ENCODE measurements at regions not wholly inside any gene's neighbourhood (a gene's known extent, or its start where the extent isn't known, plus 50 kb on each side); places are given as distances from the start of the nearest gene placed in this dataset.

DNA sequence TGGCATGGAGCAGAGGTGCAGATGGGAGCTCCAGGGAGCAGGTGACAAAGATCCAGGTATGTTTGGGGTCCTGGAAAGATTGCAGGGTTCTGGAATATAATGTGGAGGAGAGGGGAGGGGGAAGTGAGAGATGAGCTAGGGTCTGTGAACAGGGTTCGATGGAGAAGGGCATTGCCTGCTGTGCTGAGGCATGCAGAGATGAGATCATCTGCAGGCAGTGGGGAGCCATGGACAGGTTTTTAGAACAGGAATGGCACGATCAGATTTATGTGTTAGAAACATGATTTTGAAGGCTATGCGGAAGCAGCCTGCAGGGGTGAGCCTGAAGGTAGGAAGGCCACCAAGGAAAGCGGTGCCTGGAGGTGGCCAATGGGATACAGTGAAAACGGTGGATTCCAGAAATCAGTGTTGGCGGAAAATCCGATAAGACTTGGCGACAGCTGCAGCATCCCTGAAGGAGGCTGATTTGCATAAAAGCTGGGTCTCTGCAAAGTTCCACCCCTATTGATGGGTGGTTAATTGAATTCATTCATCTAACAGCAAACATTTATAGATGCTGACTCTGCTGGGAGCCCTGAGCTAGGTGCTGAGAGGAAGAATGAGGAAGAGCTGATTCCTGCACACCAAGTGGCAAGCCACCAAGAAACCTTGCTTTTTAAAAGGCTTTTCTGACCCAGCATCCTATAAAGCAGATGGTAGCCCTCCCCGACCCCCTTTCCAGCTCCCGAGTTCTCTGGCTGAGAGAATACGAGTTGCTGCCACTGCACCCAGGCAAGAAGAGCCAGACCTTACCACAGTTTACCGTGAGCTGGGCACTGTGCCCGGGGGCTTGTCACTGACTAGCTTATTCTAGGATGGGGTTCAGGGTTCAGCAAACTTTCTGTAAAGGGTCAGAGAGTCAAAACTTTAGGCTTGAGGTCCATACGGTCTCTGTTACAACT is 139.2 kb upstream of the SMIM23 start:
- WGBS, 2 donors: 86 to 92% methylated on average over 14 of the region's 14 CpGs

DNA sequence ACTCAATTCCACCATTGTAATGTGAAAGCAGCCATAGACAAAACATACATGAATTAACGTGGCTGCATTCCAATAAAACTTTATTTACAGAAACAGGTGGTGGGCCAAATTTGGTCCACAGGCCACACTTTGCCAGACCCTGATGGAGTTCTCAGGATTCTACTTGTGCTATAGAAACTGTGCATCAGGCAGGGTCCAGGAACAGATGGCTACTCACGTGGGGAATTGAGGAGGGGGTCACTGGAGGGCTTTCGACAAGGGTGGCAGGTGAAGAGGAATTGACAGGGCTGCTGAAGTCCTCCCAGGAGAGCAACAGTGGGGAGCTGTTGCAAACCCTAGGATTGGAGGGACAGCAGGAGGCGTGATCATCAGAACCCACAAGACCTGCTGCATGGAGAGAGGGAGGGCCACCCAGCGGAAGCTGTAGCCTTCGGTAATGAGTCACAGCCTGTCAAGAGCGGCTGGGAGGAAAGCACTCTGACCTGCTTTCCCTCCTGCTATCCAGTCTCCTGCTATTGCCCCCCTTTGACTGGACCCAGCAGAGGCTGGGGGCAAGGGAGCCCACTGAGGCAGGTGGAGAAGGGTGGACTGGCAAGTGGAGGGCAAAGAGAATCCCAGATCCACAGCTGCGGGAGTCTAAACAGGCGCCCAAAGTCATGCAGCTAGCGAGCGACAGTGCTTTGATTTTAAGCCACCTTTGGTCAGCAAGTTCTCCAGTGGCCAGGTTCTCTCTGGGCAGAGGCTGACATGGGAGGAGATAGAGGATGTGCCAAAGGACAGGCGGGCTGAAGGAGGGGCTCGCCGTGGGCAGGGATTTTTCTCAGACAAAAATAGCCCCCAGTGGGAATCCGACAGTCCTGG is 138.3 kb upstream of the SMIM23 start:
- Histone ChIP-seq H3K36me3 (ENCODE audit: control insufficient read depth in 4 of 4, insufficient read depth in 4 of 4, low read length in 4 of 4) (no peaks in the 10 kb centered on the region), H3K27ac (ENCODE audit: low read depth in 1 of 2, low read length in 1 of 2) (no peak overlapping the region), H3K4me3 (no peak overlapping the region), H3K9me3 (ENCODE audit: control insufficient read depth in 4 of 4, insufficient read depth in 3 of 4, low read length in 3 of 4) (peaks cover 0 to 2% (median 0%) of the 10 kb centered on the region in 4 donors), H3K4me1 (ENCODE audit: control insufficient read depth in 5 of 5, insufficient read depth in 5 of 5, low read length in 5 of 5) (peaks cover 0 to 23% (median 2%) of the 10 kb centered on the region in 5 donors), H3K9ac (ENCODE audit: insufficient read depth in 1 of 2, low read length in 2 of 2) (no peak overlapping the region), H3K27me3 (ENCODE audit: control insufficient read depth in 3 of 3, insufficient read depth in 3 of 3, low read length in 2 of 3) (no peaks in the 10 kb centered on the region)
- ATAC-seq (ENCODE audit: insufficient read depth, low FRiP score) (no peak), DNase-seq (no peak)
- WGBS, 2 donors: 78% methylated on average over 15 of the region's 15 CpGs
- TF ChIP-seq CTCF (IDR thresholded peaks at IDR 0.05; ENCODE audit: control extremely low read depth, extremely low read depth): no peak

More for the DNA sequence above, 139.2 kb upstream of the SMIM23 start:
- Histone ChIP-seq H3K27ac (ENCODE audit: low read depth in 1 of 2, low read length in 1 of 2) (no peak overlapping the region), H3K4me1 (ENCODE audit: control insufficient read depth in 5 of 5, insufficient read depth in 5 of 5, low read length in 5 of 5) (peaks cover 0 to 23% (median 2%) of the 10 kb centered on the region in 5 donors), H3K27me3 (ENCODE audit: control insufficient read depth in 3 of 3, insufficient read depth in 3 of 3, low read length in 2 of 3) (no peaks in the 10 kb centered on the region), H3K4me3 (no peak overlapping the region), H3K9ac (ENCODE audit: insufficient read depth in 1 of 2, low read length in 2 of 2) (no peak overlapping the region), H3K36me3 (ENCODE audit: control insufficient read depth in 4 of 4, insufficient read depth in 4 of 4, low read length in 4 of 4) (no peaks in the 10 kb centered on the region), H3K9me3 (ENCODE audit: control insufficient read depth in 4 of 4, insufficient read depth in 3 of 4, low read length in 3 of 4) (peaks cover 0 to 2% (median 0%) of the 10 kb centered on the region in 4 donors)
- no peak for DNase-seq
- TF ChIP-seq CTCF (IDR thresholded peaks at IDR 0.05; ENCODE audit: control extremely low read depth, extremely low read depth): no peak
- ATAC-seq (ENCODE audit: insufficient read depth, low FRiP score): no peak

- no peaks in the 10 kb centered on the region for H3K27me3 ChIP-seq (ENCODE audit: control insufficient read depth in 3 of 3, insufficient read depth in 3 of 3, low read length in 2 of 3)
- no peak for TF ChIP-seq CTCF (IDR thresholded peaks at IDR 0.05; ENCODE audit: control extremely low read depth, extremely low read depth)
- WGBS, 2 donors: 85 to 92% methylated on average over 4 of the region's 4 CpGs
- H3K4me1 ChIP-seq (ENCODE audit: control insufficient read depth in 5 of 5, insufficient read depth in 5 of 5, low read length in 5 of 5): peaks cover 0 to 23% (median 2%) of the 10 kb centered on the region in 5 donors
- H3K4me3 ChIP-seq: no peak overlapping the region
- no peak for DNase-seq
- peaks cover 0 to 2% (median 0%) of the 10 kb centered on the region in 4 donors for H3K9me3 ChIP-seq (ENCODE audit: control insufficient read depth in 4 of 4, insufficient read depth in 3 of 4, low read length in 3 of 4)
- H3K36me3 ChIP-seq (ENCODE audit: control insufficient read depth in 4 of 4, insufficient read depth in 4 of 4, low read length in 4 of 4): no peaks in the 10 kb centered on the region
- H3K9ac ChIP-seq (ENCODE audit: insufficient read depth in 1 of 2, low read length in 2 of 2): no peak overlapping the region
- no peak for ATAC-seq (ENCODE audit: insufficient read depth, low FRiP score)
- no peak overlapping the region for H3K27ac ChIP-seq (ENCODE audit: low read depth in 1 of 2, low read length in 1 of 2)
These were observed 137.7 kb upstream of the SMIM23 start for GRCh38 chr5:171647904-171648260.

Measured in lung (tissue), 11 donors.